ENCODE measurements at regions not wholly inside any gene's neighbourhood (a gene's known extent, or its start where the extent isn't known, plus 50 kb on each side); places are given as distances from the start of the nearest gene placed in this dataset.

DNA sequence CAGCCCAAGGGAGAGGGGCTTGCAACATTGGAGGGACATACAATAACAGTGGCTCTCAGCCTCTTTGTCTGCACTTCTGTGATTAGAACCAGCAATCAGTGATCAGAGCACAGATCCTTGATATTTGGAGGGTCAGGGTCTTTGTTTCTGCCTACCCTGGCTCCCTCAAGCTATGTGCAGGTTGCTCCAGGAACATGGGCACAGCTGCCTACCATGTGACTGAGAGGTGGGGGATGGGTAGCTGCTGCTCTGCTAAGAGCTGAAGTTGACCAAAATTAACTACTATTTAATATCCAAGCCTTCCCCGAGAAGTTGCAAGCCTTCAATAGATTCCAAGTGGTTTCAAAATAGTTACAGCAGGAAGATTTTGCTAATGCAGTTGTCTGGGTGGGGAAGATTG is 202.6 kb downstream of the ZIC5 start:
- Histone ChIP-seq H3K4me3 (no peak overlapping the region), H3K36me3 (peaks cover 0 to 10% (median 0%) of the 10 kb centered on the region in 3 donors), H3K9me3 (peaks cover 0 to 30% (median 14%) of the 10 kb centered on the region in 3 donors), H3K4me1 (no peaks in the 10 kb centered on the region), H3K27ac (no peak overlapping the region), H3K27me3 (no peaks in the 10 kb centered on the region)
- intact Hi-C loops (cut with DNase I) = no loop called here
- TF ChIP-seq CTCF (IDR thresholded peaks at IDR 0.05) = no peak
- TF ChIP-seq POLR2A (IDR thresholded peaks at IDR 0.05) = no peak
- DNase-seq = no peak
- 38 to 53% methylated on average over 1 of the region's 1 CpG for WGBS, 2 donors

DNA sequence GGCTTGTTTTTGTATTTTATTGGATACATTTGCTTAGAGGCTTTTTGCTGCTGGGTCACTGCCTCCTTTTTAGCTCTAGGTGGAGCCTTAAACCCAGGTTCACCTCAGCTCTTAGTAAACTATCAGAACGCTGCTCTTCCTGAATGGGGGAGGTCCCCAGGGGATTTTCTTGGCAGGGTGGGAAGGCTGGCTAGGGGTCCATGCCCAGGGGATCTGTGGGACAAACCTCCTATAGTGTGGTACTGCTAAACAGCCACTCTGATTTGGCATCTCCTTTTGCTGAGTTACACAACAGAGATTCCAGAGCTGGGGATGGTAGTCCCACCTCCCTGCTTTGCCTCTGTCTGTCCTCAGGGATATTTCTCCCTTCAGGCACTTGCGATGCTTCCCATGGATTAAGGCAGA is 204.9 kb downstream of the ZIC5 start:
- Histone ChIP-seq H3K9me3 (peaks cover 0 to 44% (median 14%) of the 10 kb centered on the region in 3 donors), H3K4me3 (no peak overlapping the region), H3K27ac (no peak overlapping the region), H3K27me3 (no peaks in the 10 kb centered on the region), H3K4me1 (no peaks in the 10 kb centered on the region), H3K36me3 (no peaks in the 10 kb centered on the region)
- DNase-seq = no peak
- WGBS, 2 donors = 60 to 83% methylated on average over 1 to 2 of the region's 2 CpGs
- TF ChIP-seq CTCF (IDR thresholded peaks at IDR 0.05) = no peak
- TF ChIP-seq POLR2A (IDR thresholded peaks at IDR 0.05) = no peak
- intact Hi-C loops (cut with DNase I) = no loop called here

DNA sequence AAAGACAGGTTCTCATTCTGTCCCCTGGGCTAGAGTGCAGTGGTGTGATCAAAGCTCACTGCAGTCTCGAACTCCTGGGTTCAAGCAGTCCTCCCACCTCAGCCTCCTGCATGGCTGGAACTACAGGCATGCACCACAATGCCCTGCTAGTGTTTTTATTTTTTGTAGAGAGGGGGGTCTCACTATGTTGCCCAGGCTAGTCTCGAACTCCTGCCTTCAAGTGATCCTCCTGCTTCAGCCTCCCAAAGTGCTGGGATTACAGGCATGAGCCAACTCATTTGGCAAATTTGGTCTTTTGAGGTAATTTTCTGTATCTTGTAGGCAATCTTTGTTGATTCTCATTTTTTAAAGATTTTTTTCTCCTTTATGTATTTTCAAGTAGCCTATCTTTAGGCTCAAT is 205.7 kb downstream of the ZIC5 start:
- H3K4me1 ChIP-seq = no peaks in the 10 kb centered on the region
- TF ChIP-seq POLR2A (IDR thresholded peaks at IDR 0.05) (no peak), CTCF (IDR thresholded peaks at IDR 0.05) (no peak)
- no peaks in the 10 kb centered on the region for H3K36me3 ChIP-seq
- 70 to 93% methylated on average over 2 of the region's 2 CpGs for WGBS, 2 donors
- no peak for DNase-seq
- H3K27me3 ChIP-seq = no peaks in the 10 kb centered on the region
- H3K4me3 ChIP-seq = no peak overlapping the region
- H3K27ac ChIP-seq = no peak overlapping the region
- intact Hi-C loops (cut with DNase I) = no loop called here
- peaks cover 0 to 51% (median 14%) of the 10 kb centered on the region in 3 donors for H3K9me3 ChIP-seq

- no peak for TF ChIP-seq POLR2A (IDR thresholded peaks at IDR 0.05)
- TF ChIP-seq CTCF (IDR thresholded peaks at IDR 0.05) = no peak
- DNase-seq = no peak
- intact Hi-C loops (cut with DNase I) = no loop called here
- Histone ChIP-seq H3K4me3 (no peak overlapping the region), H3K27ac (no peak overlapping the region), H3K9me3 (peaks cover 0 to 49% (median 16%) of the 10 kb centered on the region in 3 donors), H3K27me3 (no peaks in the 10 kb centered on the region), H3K36me3 (no peaks in the 10 kb centered on the region), H3K4me1 (no peaks in the 10 kb centered on the region)
Measured at GRCh38 chr13:99760456-99760855, 211.1 kb downstream of the ZIC5 start.

GRCh38 chr13:99759163-99759552 is 212.4 kb downstream of the ZIC5 start:
- WGBS, 2 donors = 93 to 97% methylated on average over 2 of the region's 2 CpGs

More at GRCh38 chr13:99759163-99759552, 212.4 kb downstream of the ZIC5 start:
- peaks cover 0 to 36% (median 7%) of the 10 kb centered on the region in 3 donors for H3K9me3 ChIP-seq
- H3K4me1 ChIP-seq = no peaks in the 10 kb centered on the region
- DNase-seq = no peak
- H3K27ac ChIP-seq = no peak overlapping the region
- H3K4me3 ChIP-seq = no peak overlapping the region
- no peak for TF ChIP-seq CTCF (IDR thresholded peaks at IDR 0.05)
- no peak for TF ChIP-seq POLR2A (IDR thresholded peaks at IDR 0.05)
- no peaks in the 10 kb centered on the region for H3K36me3 ChIP-seq
- H3K27me3 ChIP-seq = no peaks in the 10 kb centered on the region
- intact Hi-C loops (cut with DNase I) = no loop called here
